ENCODE measurements at regions not wholly inside any gene's neighbourhood (a gene's known extent, or its start where the extent isn't known, plus 50 kb on each side); places are given as distances from the start of the nearest gene placed in this dataset.

DNA sequence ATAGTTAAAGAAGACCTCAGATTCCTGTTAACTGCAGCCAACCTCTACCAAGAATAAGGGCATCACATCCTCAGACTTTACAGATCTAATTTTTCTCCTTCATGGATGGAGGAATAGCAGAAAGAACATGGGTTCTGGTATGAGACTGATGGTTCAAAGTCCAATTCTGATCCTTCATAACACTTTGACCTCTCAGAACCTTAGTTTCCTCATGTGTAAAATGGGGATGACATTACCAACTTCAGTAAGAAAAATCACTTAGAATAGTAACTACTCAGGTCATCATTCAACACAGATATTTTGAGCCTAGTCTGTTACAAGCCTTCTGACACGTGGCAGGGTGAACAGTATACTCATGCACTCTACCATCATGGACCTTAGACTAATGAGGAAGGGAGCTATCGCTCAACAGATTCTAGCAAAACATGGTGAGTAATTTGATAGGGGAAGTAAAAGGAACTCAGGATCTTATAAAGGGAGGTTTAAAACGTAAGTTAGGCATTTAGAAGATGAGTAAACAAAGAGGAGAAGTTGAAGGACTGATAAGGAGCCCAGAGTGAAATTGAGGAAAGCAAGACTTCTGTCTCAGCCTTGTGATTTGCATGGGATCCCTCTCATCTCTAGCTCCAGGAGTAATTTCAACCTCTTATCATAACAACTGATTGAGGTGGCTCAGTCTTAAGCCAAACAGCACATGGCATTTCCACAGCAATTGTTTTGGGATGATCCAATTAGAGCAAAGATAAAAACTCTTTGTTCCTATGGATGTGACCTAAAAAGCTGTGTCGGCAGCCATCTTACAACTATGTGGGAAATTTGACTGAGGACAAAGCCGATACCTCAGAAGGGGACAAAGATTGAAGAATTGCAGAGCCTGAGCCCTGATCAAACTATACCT is 69.2 kb upstream of the TCF7L2 start:
- intact Hi-C loops (cut with DNase I; ENCODE audit: low total_unique reads), result no loop called here
- H3K36me3 ChIP-seq, result no peaks in the 10 kb centered on the region
- H3K27ac ChIP-seq, result no peak overlapping the region
- H3K27me3 ChIP-seq, result no peaks in the 10 kb centered on the region
- TF ChIP-seq, protein P1, sequence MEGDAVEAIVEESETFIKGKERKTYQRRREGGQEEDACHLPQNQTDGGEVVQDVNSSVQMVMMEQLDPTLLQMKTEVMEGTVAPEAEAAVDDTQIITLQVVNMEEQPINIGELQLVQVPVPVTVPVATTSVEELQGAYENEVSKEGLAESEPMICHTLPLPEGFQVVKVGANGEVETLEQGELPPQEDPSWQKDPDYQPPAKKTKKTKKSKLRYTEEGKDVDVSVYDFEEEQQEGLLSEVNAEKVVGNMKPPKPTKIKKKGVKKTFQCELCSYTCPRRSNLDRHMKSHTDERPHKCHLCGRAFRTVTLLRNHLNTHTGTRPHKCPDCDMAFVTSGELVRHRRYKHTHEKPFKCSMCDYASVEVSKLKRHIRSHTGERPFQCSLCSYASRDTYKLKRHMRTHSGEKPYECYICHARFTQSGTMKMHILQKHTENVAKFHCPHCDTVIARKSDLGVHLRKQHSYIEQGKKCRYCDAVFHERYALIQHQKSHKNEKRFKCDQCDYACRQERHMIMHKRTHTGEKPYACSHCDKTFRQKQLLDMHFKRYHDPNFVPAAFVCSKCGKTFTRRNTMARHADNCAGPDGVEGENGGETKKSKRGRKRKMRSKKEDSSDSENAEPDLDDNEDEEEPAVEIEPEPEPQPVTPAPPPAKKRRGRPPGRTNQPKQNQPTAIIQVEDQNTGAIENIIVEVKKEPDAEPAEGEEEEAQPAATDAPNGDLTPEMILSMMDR (IDR thresholded peaks at IDR 0.05), result no peak
- no peak for DNase-seq
- H3K9me3 ChIP-seq, result no peaks in the 10 kb centered on the region
- peaks cover 0 to 2% (median 0%) of the 10 kb centered on the region in 4 donors for H3K4me1 ChIP-seq
- H3K4me3 ChIP-seq, result no peak overlapping the region

DNA sequence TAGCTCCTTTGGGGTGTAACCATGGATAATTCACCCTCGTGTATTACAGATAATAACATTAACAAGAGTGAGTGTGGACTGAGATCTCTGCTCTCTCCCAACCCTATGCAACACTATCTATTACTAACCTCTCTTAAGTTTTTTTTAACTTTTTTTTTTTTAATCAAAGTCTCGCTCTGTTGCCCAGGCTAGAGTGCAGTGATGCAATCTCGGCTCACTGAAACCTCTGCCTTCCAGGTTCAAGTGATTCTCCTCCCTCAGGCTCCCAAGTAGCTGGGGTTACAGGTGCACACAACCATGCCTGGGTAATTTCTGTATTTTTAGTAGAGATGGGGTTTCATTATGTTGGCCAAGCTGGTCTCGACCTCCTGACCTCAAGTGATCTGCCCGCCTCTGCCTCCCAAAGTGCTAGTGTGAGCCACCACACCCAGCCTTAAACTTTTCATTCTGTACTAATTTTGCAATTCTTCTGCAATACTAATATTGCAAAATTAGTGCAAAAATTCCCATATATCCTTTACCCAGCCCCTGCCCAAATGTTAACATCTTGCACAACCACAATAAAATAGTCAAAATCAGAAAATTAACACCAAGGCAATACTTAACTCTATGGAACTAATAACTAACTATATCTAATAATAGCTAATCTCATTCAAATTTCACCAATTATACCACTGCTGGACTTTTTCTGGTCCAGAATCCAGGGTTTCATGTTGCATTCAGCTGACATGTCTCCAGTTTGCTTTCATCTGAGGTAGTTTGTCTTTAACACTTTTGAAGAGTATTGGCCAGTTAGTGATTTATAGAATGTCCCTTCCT is 66.5 kb upstream of the TCF7L2 start:
- Histone ChIP-seq H3K27ac (no peak overlapping the region), H3K4me1 (no peaks in the 10 kb centered on the region), H3K4me3 (no peak overlapping the region), H3K27me3 (no peaks in the 10 kb centered on the region), H3K9me3 (no peaks in the 10 kb centered on the region), H3K36me3 (no peaks in the 10 kb centered on the region)
- DNase-seq, result no peak
- TF ChIP-seq, protein P1 (IDR thresholded peaks at IDR 0.05), result no peak
- intact Hi-C loops (cut with DNase I; ENCODE audit: low total_unique reads), result no loop called here

DNA sequence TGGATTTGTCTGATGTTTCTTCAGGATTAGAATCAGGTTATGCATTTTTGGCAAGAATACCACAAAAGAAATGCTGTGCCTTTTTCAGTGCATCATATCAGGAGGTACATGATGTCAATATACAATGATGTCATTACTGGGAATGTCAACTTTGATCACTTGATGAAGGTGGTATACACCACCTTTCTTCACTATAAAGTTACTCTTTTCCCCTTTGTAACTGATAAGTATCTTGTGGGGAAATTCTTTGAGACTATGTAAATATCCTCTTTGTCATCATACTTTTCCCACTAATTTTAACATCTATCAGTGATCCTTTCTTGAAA is 65.9 kb upstream of the TCF7L2 start:
- no peaks in the 10 kb centered on the region for H3K9me3 ChIP-seq
- no peaks in the 10 kb centered on the region for H3K4me1 ChIP-seq
- H3K4me3 ChIP-seq, result no peak overlapping the region
- TF ChIP-seq, protein P1 (IDR thresholded peaks at IDR 0.05), result no peak
- intact Hi-C loops (cut with DNase I; ENCODE audit: low total_unique reads), result no loop called here
- no peak overlapping the region for H3K27ac ChIP-seq
- no peaks in the 10 kb centered on the region for H3K27me3 ChIP-seq
- DNase-seq, result no peak
- H3K36me3 ChIP-seq, result no peaks in the 10 kb centered on the region

DNA sequence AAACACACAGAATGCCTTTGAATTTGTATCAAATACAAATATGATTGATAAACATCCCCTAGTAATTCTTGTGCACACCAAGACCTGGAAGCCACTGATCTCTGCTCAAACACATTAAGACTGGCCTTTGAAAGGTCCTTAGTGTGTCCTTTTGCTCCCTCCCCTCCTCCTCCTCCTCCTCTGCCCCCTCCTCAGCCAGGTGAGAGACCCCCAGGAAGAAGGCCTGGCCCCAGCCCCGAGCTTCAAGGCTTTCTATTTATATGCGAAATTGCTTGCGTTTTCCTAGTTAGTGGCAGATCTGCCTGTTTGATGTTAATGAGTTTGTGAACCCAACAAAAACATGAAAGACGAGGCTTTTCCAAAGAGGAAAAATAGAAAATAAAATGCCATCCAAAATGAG is 63.6 kb upstream of the TCF7L2 start:
- TF ChIP-seq, protein P1 (IDR thresholded peaks at IDR 0.05), result no peak
- Histone ChIP-seq H3K4me1 (no peaks in the 10 kb centered on the region), H3K4me3 (no peak overlapping the region), H3K27me3 (no peaks in the 10 kb centered on the region), H3K27ac (no peak overlapping the region), H3K36me3 (no peaks in the 10 kb centered on the region), H3K9me3 (no peaks in the 10 kb centered on the region)
- no peak for DNase-seq
- intact Hi-C loops (cut with DNase I; ENCODE audit: low total_unique reads), result no loop called here

DNA sequence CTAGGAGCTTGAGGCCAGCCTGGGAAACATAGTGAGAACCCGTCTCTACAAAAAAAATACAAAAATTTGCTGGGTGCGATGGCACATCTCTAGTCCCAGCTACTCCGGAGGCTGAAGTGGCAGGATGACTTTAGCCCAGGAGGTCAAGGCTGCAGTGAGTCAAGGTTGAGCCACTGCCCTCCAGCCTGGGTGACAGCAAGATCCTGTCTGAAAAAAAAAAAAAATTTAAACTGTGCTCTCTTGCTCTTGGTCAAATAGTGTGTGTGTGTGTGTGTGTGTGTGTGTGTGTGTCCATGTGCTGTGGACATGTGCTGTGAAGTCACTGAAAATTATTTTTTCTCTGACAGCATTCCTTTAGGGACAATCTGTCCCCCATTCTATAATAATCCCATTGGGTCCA is 62.1 kb upstream of the TCF7L2 start:
- peaks cover 0 to 4% (median 0%) of the 10 kb centered on the region in 3 donors for H3K36me3 ChIP-seq
- no peak for DNase-seq
- H3K27ac ChIP-seq, result no peak overlapping the region
- TF ChIP-seq, protein P1 (IDR thresholded peaks at IDR 0.05), result no peak
- H3K9me3 ChIP-seq, result no peaks in the 10 kb centered on the region
- no peaks in the 10 kb centered on the region for H3K27me3 ChIP-seq
- intact Hi-C loops (cut with DNase I; ENCODE audit: low total_unique reads), result no loop called here
- H3K4me3 ChIP-seq, result no peak overlapping the region
- H3K4me1 ChIP-seq, result no peaks in the 10 kb centered on the region
